ENCODE measurements at regions not wholly inside any gene's neighbourhood (a gene's known extent, or its start where the extent isn't known, plus 50 kb on each side); places are given as distances from the start of the nearest gene placed in this dataset.

- no peak for ATAC-seq (ENCODE audit: low read depth)
- no peaks in the 10 kb centered on the region for H3K4me1 ChIP-seq (ENCODE audit: control insufficient read depth in 2 of 2, insufficient read depth in 2 of 2, low read length in 2 of 2)
- WGBS (ENCODE audit: insufficient coverage) = 40% methylated on average over 1 of the region's 1 CpG
- ChIA-PET CTCF (no interaction called here), POLR2A (no interaction called here)
- H3K27me3 Mint-ChIP-seq = peaks cover 35% of the 10 kb centered on the region
- H2AFZ ChIP-seq (ENCODE audit: insufficient read depth, low read depth, low read length, poor library complexity, severe bottlenecking) = no peak overlapping the region
- H3K36me3 ChIP-seq (replicated peaks in 1 of 2; ENCODE audit: control extremely low read depth in 1 of 2, control insufficient read depth in 1 of 2, extremely low read depth in 1 of 2, insufficient read depth in 2 of 2, low read length in 1 of 2) = no peaks in the 10 kb centered on the region
- no peaks in the 10 kb centered on the region for H4K20me1 ChIP-seq (ENCODE audit: control insufficient read depth, insufficient read depth, low read length, poor library complexity, severe bottlenecking)
- no peak overlapping the region for H3K4me3 ChIP-seq (ENCODE audit: control extremely low read depth in 1 of 5, extremely low read depth in 1 of 5, insufficient read depth in 1 of 5, low read depth in 2 of 5, low read length in 4 of 5)
- H3K4me2 ChIP-seq (replicated peaks; ENCODE audit: low read depth, low read length, poor library complexity, severe bottlenecking) = no peak overlapping the region
- peaks cover 0 to 7% (median 0%) of the 10 kb centered on the region in 4 experiments for H3K27me3 ChIP-seq (replicated peaks in 1 of 4; ENCODE audit: control extremely low read depth in 1 of 4, control insufficient read depth in 3 of 4, insufficient read depth in 4 of 4, low read length in 3 of 4)
- no peak for DNase-seq
- H3K27ac Mint-ChIP-seq = no peak overlapping the region
- intact Hi-C loops (cut with micrococcal nuclease) = no loop called here
- no peaks in the 10 kb centered on the region for H3K79me2 ChIP-seq (ENCODE audit: control insufficient read depth, insufficient read depth, low read length)
- no peak overlapping the region for H3K9ac ChIP-seq (ENCODE audit: low read length)
- TF ChIP-seq EZH2 (IDR thresholded peaks at IDR 0.05; ENCODE audit: borderline replicate concordance, insufficient read depth, low read depth, low read length, poor library complexity, severe bottlenecking) = no peak
- TF ChIP-seq, protein P1, sequence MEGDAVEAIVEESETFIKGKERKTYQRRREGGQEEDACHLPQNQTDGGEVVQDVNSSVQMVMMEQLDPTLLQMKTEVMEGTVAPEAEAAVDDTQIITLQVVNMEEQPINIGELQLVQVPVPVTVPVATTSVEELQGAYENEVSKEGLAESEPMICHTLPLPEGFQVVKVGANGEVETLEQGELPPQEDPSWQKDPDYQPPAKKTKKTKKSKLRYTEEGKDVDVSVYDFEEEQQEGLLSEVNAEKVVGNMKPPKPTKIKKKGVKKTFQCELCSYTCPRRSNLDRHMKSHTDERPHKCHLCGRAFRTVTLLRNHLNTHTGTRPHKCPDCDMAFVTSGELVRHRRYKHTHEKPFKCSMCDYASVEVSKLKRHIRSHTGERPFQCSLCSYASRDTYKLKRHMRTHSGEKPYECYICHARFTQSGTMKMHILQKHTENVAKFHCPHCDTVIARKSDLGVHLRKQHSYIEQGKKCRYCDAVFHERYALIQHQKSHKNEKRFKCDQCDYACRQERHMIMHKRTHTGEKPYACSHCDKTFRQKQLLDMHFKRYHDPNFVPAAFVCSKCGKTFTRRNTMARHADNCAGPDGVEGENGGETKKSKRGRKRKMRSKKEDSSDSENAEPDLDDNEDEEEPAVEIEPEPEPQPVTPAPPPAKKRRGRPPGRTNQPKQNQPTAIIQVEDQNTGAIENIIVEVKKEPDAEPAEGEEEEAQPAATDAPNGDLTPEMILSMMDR (IDR thresholded peaks at IDR 0.05) = no peak
- H3K9me3 ChIP-seq (ENCODE audit: control extremely low read depth in 1 of 3, control insufficient read depth in 2 of 3, insufficient read depth in 1 of 3, low read length in 2 of 3) = peaks cover 0 to 9% (median 0%) of the 10 kb centered on the region in 3 donors
- H3K4me3 Mint-ChIP-seq = no peak overlapping the region
- H3K4me1 Mint-ChIP-seq = no peaks in the 10 kb centered on the region
- H3K27ac ChIP-seq (ENCODE audit: low read length in 2 of 2) = no peak overlapping the region
- H3K9me3 Mint-ChIP-seq (ENCODE audit: insufficient read depth) = no peaks in the 10 kb centered on the region
Observed at GRCh38 chr11:121692236-121692635, 239.5 kb upstream of the SORL1-AS1 start.

GRCh38 chr11:121688860-121689614, 236.3 kb upstream of the SORL1-AS1 start:
- no peak for TF ChIP-seq EZH2 (IDR thresholded peaks at IDR 0.05; ENCODE audit: borderline replicate concordance, insufficient read depth, low read depth, low read length, poor library complexity, severe bottlenecking)
- TF ChIP-seq, protein P1 (IDR thresholded peaks at IDR 0.05) = no peak
- Histone ChIP-seq H3K9me3 (ENCODE audit: control extremely low read depth in 1 of 3, control insufficient read depth in 2 of 3, insufficient read depth in 1 of 3, low read length in 2 of 3) (peaks cover 0 to 9% (median 0%) of the 10 kb centered on the region in 3 donors), H3K27me3 (replicated peaks in 1 of 4; ENCODE audit: control extremely low read depth in 1 of 4, control insufficient read depth in 3 of 4, insufficient read depth in 4 of 4, low read length in 3 of 4) (no peaks in the 10 kb centered on the region), H3K4me3 (ENCODE audit: control extremely low read depth in 1 of 5, extremely low read depth in 1 of 5, insufficient read depth in 1 of 5, low read depth in 2 of 5, low read length in 4 of 5) (no peak overlapping the region), H3K79me2 (ENCODE audit: control insufficient read depth, insufficient read depth, low read length) (no peaks in the 10 kb centered on the region), H3K9ac (ENCODE audit: low read length) (no peak overlapping the region), H3K27ac (ENCODE audit: low read length in 2 of 2) (no peak overlapping the region), H2AFZ (ENCODE audit: insufficient read depth, low read depth, low read length, poor library complexity, severe bottlenecking) (no peak overlapping the region), H3K4me1 (ENCODE audit: control insufficient read depth in 2 of 2, insufficient read depth in 2 of 2, low read length in 2 of 2) (no peaks in the 10 kb centered on the region), H4K20me1 (ENCODE audit: control insufficient read depth, insufficient read depth, low read length, poor library complexity, severe bottlenecking) (no peaks in the 10 kb centered on the region), H3K4me2 (replicated peaks; ENCODE audit: low read depth, low read length, poor library complexity, severe bottlenecking) (no peak overlapping the region), H3K36me3 (replicated peaks in 1 of 2; ENCODE audit: control extremely low read depth in 1 of 2, control insufficient read depth in 1 of 2, extremely low read depth in 1 of 2, insufficient read depth in 2 of 2, low read length in 1 of 2) (no peaks in the 10 kb centered on the region)
- H3K27ac Mint-ChIP-seq = no peak overlapping the region
- POLR2A ChIA-PET = no interaction called here
- ATAC-seq (ENCODE audit: low read depth) = no peak
- no peaks in the 10 kb centered on the region for H3K4me1 Mint-ChIP-seq
- H3K9me3 Mint-ChIP-seq (ENCODE audit: insufficient read depth) = no peaks in the 10 kb centered on the region
- DNase-seq = no peak
- H3K27me3 Mint-ChIP-seq = peaks cover 30% of the 10 kb centered on the region
- H3K4me3 Mint-ChIP-seq = no peak overlapping the region
- 91% methylated on average over 5 of the region's 8 CpGs for WGBS (ENCODE audit: insufficient coverage)
- intact Hi-C loops (cut with micrococcal nuclease) = no loop called here
- CTCF ChIA-PET = no interaction called here
